ENCODE measurements at regions not wholly inside any gene's neighbourhood (a gene's known extent, or its start where the extent isn't known, plus 50 kb on each side); places are given as distances from the start of the nearest gene placed in this dataset.

- H3K4me1 ChIP-seq (ENCODE audit: control insufficient read depth in 5 of 5, insufficient read depth in 5 of 5, low read length in 5 of 5), result peaks cover 0 to 9% (median 0%) of the 10 kb centered on the region in 5 donors
- DNase-seq, result peak; percentile 43 to 59 (median 55)
- no peaks in the 10 kb centered on the region for H3K27me3 ChIP-seq (ENCODE audit: control insufficient read depth in 3 of 3, insufficient read depth in 3 of 3, low read length in 2 of 3)
- WGBS, 2 donors, result 50 to 58% methylated on average over 11 of the region's 11 CpGs
- H3K4me3 ChIP-seq, result no peak overlapping the region
- peaks cover 0 to 2% (median under 1%) of the 10 kb centered on the region in 4 donors for H3K9me3 ChIP-seq (ENCODE audit: control insufficient read depth in 4 of 4, insufficient read depth in 3 of 4, low read length in 3 of 4)
- no peak overlapping the region for H3K27ac ChIP-seq (ENCODE audit: low read depth in 1 of 2, low read length in 1 of 2)
- no peak for TF ChIP-seq CTCF (IDR thresholded peaks at IDR 0.05; ENCODE audit: control extremely low read depth, extremely low read depth)
- no peaks in the 10 kb centered on the region for H3K36me3 ChIP-seq (ENCODE audit: control insufficient read depth in 4 of 4, insufficient read depth in 4 of 4, low read length in 4 of 4)
- H3K9ac ChIP-seq (ENCODE audit: insufficient read depth in 1 of 2, low read length in 2 of 2), result no peak overlapping the region
- ATAC-seq (ENCODE audit: insufficient read depth, low FRiP score), result no peak
These were observed 299.8 kb upstream of the PSMD7 start for GRCh38 chr16:73996624-73997339.

- ATAC-seq (ENCODE audit: insufficient read depth, low FRiP score), result no peak
- Histone ChIP-seq H3K27ac (ENCODE audit: low read depth in 1 of 2, low read length in 1 of 2) (no peak overlapping the region), H3K36me3 (ENCODE audit: control insufficient read depth in 4 of 4, insufficient read depth in 4 of 4, low read length in 4 of 4) (no peaks in the 10 kb centered on the region), H3K27me3 (ENCODE audit: control insufficient read depth in 3 of 3, insufficient read depth in 3 of 3, low read length in 2 of 3) (no peaks in the 10 kb centered on the region), H3K9ac (ENCODE audit: insufficient read depth in 1 of 2, low read length in 2 of 2) (no peak overlapping the region), H3K4me3 (no peak overlapping the region), H3K4me1 (ENCODE audit: control insufficient read depth in 5 of 5, insufficient read depth in 5 of 5, low read length in 5 of 5) (peaks cover 0 to 9% (median 0%) of the 10 kb centered on the region in 5 donors), H3K9me3 (ENCODE audit: control insufficient read depth in 4 of 4, insufficient read depth in 3 of 4, low read length in 3 of 4) (peaks cover 0 to 4% (median 1%) of the 10 kb centered on the region in 4 donors)
- TF ChIP-seq CTCF (IDR thresholded peaks at IDR 0.05; ENCODE audit: control extremely low read depth, extremely low read depth), result no peak
- no peak for DNase-seq
- 52 to 61% methylated on average over 1 of the region's 1 CpG for WGBS, 2 donors
These were observed 302.7 kb upstream of the PSMD7 start for GRCh38 chr16:73993878-73994277.

GRCh38 chr16:73978407-73978784, 318.2 kb upstream of the PSMD7 start:
- DNase-seq (no peak), ATAC-seq (ENCODE audit: insufficient read depth, low FRiP score) (no peak)
- Histone ChIP-seq H3K9ac (ENCODE audit: insufficient read depth in 1 of 2, low read length in 2 of 2) (no peak overlapping the region), H3K4me3 (no peak overlapping the region), H3K4me1 (ENCODE audit: control insufficient read depth in 5 of 5, insufficient read depth in 5 of 5, low read length in 5 of 5) (no peaks in the 10 kb centered on the region), H3K27me3 (ENCODE audit: control insufficient read depth in 3 of 3, insufficient read depth in 3 of 3, low read length in 2 of 3) (no peaks in the 10 kb centered on the region), H3K27ac (ENCODE audit: low read depth in 1 of 2, low read length in 1 of 2) (no peak overlapping the region), H3K36me3 (ENCODE audit: control insufficient read depth in 4 of 4, insufficient read depth in 4 of 4, low read length in 4 of 4) (no peaks in the 10 kb centered on the region), H3K9me3 (ENCODE audit: control insufficient read depth in 4 of 4, insufficient read depth in 3 of 4, low read length in 3 of 4) (peaks cover 0 to 2% (median 0%) of the 10 kb centered on the region in 4 donors)
- 82 to 89% methylated on average over 5 of the region's 5 CpGs for WGBS, 2 donors
- no peak for TF ChIP-seq CTCF (IDR thresholded peaks at IDR 0.05; ENCODE audit: control extremely low read depth, extremely low read depth)

- Histone ChIP-seq H3K27ac (ENCODE audit: low read depth in 1 of 2, low read length in 1 of 2) (no peak overlapping the region), H3K4me3 (no peak overlapping the region), H3K9me3 (ENCODE audit: control insufficient read depth in 4 of 4, insufficient read depth in 3 of 4, low read length in 3 of 4) (peaks cover 0 to 2% (median 0%) of the 10 kb centered on the region in 4 donors), H3K4me1 (ENCODE audit: control insufficient read depth in 5 of 5, insufficient read depth in 5 of 5, low read length in 5 of 5) (no peaks in the 10 kb centered on the region), H3K36me3 (ENCODE audit: control insufficient read depth in 4 of 4, insufficient read depth in 4 of 4, low read length in 4 of 4) (no peaks in the 10 kb centered on the region), H3K27me3 (ENCODE audit: control insufficient read depth in 3 of 3, insufficient read depth in 3 of 3, low read length in 2 of 3) (no peaks in the 10 kb centered on the region), H3K9ac (ENCODE audit: insufficient read depth in 1 of 2, low read length in 2 of 2) (no peak overlapping the region)
- TF ChIP-seq CTCF (IDR thresholded peaks at IDR 0.05; ENCODE audit: control extremely low read depth, extremely low read depth), result no peak
- DNase-seq (no peak), ATAC-seq (ENCODE audit: insufficient read depth, low FRiP score) (no peak)
- WGBS, 2 donors, result 79 to 80% methylated on average over 3 of the region's 3 CpGs
These were observed 320.0 kb upstream of the PSMD7 start for GRCh38 chr16:73976644-73977043.

All from lung (tissue), 11 donors.